Chondrocyte (in vitro differentiated cells): ENCODE measurements at regions not wholly inside any gene's neighbourhood (a gene's known extent, or its start where the extent isn't known, plus 50 kb on each side); places are given as distances from the start of the nearest gene placed in this dataset.

Experiments
- DNase-seq: peaks from one replicate; pipeline ENCODE4 v3.0.0; 2021; ENCODE audit warnings: mixed read lengths, low spot score
- H3K27ac Mint-ChIP-seq: one replicate; pipeline ENCODE4 v1.8.0; 2021; ENCODE audit warnings: mild to moderate bottlenecking, moderate library complexity, mixed read lengths; ENCODE audit not compliant: unreplicated experiment
- H3K27me3 Mint-ChIP-seq: 2 replicates; pipeline ENCODE4 v1.8.0; 2021; ENCODE audit warnings: low read depth, mixed read lengths
- H3K36me3 Mint-ChIP-seq: 2 replicates; pipeline ENCODE4 v1.8.0; 2021; ENCODE audit warnings: low read depth, mixed read lengths
- H3K4me1 Mint-ChIP-seq: 2 replicates; pipeline ENCODE4 v1.8.0; 2021; ENCODE audit warnings: low read depth, mild to moderate bottlenecking, mixed read lengths
- H3K4me3 Mint-ChIP-seq: one replicate; pipeline ENCODE4 v1.8.0; 2021; ENCODE audit warnings: mild to moderate bottlenecking, moderate library complexity, mixed read lengths; ENCODE audit not compliant: unreplicated experiment
- H3K9me3 Mint-ChIP-seq: 2 replicates; pipeline ENCODE4 v1.8.0; 2021; ENCODE audit warnings: low read depth, mixed read lengths
- TF ChIP-seq, protein P1 (sequence below): fragments of 200-600 bp; sonication (generic); IDR thresholded peaks from 2 replicates; pipeline ENCODE4 v1.5.0; 2021; ENCODE audit warnings: antibody characterized with exemption, mild to moderate bottlenecking, moderate library complexity

DNA sequence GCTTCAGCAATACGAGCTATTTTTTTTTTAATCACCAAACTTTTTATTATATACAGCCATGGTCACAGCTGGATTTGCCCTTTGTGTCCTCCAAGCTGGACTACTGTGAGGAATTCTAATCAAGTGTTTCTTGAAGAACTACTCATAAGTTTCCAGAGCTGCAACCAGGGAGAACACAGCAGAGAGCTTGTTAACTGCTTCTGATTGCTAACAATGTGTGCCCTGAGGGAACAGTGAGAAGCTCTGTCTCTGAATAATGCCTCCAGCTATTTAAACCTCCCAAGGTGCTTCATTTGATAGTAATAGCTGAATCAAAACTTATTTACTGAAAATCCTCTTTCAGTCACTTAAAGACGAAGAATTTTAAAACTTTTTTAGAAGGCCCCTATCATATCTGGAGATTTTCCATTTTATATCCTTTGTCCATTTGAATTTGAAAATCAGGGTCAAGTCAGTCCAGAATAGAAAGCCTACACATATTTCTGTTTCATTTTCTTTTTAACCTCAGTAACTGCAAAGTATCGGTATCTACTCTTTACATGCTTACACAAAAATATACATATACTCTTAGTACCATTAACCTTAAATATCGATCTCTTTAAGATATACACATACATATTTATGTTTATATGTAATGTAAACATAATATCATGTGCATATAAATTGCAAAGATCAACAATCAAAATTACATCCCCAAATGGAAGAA, 1024.2 kb downstream of the GRM8 start:
- no peaks in the 10 kb centered on the region for H3K36me3 Mint-ChIP-seq
- no peaks in the 10 kb centered on the region for H3K9me3 Mint-ChIP-seq
- H3K4me1 Mint-ChIP-seq: no peaks in the 10 kb centered on the region
- no peak overlapping the region for H3K27ac Mint-ChIP-seq
- DNase-seq: no peak
- TF ChIP-seq, protein P1, sequence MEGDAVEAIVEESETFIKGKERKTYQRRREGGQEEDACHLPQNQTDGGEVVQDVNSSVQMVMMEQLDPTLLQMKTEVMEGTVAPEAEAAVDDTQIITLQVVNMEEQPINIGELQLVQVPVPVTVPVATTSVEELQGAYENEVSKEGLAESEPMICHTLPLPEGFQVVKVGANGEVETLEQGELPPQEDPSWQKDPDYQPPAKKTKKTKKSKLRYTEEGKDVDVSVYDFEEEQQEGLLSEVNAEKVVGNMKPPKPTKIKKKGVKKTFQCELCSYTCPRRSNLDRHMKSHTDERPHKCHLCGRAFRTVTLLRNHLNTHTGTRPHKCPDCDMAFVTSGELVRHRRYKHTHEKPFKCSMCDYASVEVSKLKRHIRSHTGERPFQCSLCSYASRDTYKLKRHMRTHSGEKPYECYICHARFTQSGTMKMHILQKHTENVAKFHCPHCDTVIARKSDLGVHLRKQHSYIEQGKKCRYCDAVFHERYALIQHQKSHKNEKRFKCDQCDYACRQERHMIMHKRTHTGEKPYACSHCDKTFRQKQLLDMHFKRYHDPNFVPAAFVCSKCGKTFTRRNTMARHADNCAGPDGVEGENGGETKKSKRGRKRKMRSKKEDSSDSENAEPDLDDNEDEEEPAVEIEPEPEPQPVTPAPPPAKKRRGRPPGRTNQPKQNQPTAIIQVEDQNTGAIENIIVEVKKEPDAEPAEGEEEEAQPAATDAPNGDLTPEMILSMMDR: no peak
- no peaks in the 10 kb centered on the region for H3K27me3 Mint-ChIP-seq
- H3K4me3 Mint-ChIP-seq: no peak overlapping the region

- no peak for DNase-seq
- Mint-ChIP-seq H3K27ac (no peak overlapping the region), H3K4me3 (no peak overlapping the region), H3K4me1 (no peaks in the 10 kb centered on the region), H3K9me3 (no peaks in the 10 kb centered on the region), H3K36me3 (no peaks in the 10 kb centered on the region), H3K27me3 (no peaks in the 10 kb centered on the region)
- TF ChIP-seq, protein P1: no peak
Measured at GRCh38 chr7:126227643-126228042, 1025.1 kb downstream of the GRM8 start.

DNA sequence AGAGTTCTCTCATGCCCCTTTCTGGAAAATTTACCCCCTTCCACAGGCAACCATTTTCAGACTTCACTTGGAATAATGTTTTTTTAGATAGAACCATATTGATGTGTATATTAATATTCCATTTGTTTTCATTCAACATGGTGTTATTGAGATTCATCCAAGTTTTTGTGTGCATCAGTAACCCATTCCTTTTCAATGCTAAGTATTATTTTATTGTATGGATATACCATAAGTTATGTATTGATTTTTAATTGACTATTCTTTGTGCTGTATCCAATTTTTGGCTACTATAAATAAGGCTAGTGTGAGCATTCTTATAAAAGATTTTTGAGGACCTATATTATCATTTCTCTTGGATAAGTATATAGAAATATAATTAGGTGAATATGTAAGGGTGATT, 1025.7 kb downstream of the GRM8 start:
- H3K27me3 Mint-ChIP-seq: no peaks in the 10 kb centered on the region
- TF ChIP-seq, protein P1: no peak
- no peaks in the 10 kb centered on the region for H3K4me1 Mint-ChIP-seq
- no peaks in the 10 kb centered on the region for H3K36me3 Mint-ChIP-seq
- no peak for DNase-seq
- H3K4me3 Mint-ChIP-seq: no peak overlapping the region
- no peak overlapping the region for H3K27ac Mint-ChIP-seq
- no peaks in the 10 kb centered on the region for H3K9me3 Mint-ChIP-seq

DNA sequence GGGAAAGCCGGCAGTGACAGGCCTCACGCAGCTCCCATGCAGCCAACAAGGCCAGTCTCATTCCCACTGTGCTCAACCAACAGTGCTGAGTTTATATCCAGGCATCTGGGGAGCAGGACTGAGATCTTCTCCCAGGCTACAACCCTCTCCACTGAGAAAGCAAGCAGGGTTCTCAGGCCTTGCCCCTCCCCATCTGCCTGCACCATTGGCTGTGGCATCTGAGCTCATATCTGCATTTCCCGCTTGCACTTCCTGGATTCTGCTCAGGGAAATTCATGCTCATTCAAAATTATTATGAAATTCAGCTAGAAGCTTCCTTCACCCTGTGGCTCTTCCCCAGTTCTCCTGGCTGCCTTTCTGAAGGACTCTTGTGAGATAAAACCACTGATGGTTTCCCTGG, 1029.0 kb downstream of the GRM8 start:
- H3K4me3 Mint-ChIP-seq: no peak overlapping the region
- H3K4me1 Mint-ChIP-seq: no peaks in the 10 kb centered on the region
- H3K27ac Mint-ChIP-seq: no peak overlapping the region
- peaks cover 13% of the 10 kb centered on the region for H3K9me3 Mint-ChIP-seq
- H3K27me3 Mint-ChIP-seq: no peaks in the 10 kb centered on the region
- DNase-seq: no peak
- TF ChIP-seq, protein P1: no peak
- H3K36me3 Mint-ChIP-seq: peaks cover 2% of the 10 kb centered on the region

GRCh38 chr7:126222782-126223181, 1030.0 kb downstream of the GRM8 start:
- no peak overlapping the region for H3K27ac Mint-ChIP-seq
- TF ChIP-seq, protein P1: no peak
- no peaks in the 10 kb centered on the region for H3K4me1 Mint-ChIP-seq
- peak; percentile 38 for DNase-seq
- no peaks in the 10 kb centered on the region for H3K27me3 Mint-ChIP-seq
- peaks cover 13% of the 10 kb centered on the region for H3K9me3 Mint-ChIP-seq
- no peak overlapping the region for H3K4me3 Mint-ChIP-seq
- H3K36me3 Mint-ChIP-seq: peaks cover 2% of the 10 kb centered on the region
